GM18519 (cell line): ENCODE measurements at regions not wholly inside any gene's neighbourhood (a gene's known extent, or its start where the extent isn't known, plus 50 kb on each side); places are given as distances from the start of the nearest gene placed in this dataset.

Experiments
- ATAC-seq: cut with Tn5 transposase; IDR thresholded peaks from one replicate; pipeline ENCODE4 v1.9.1; 2021; ENCODE audit warnings: mild to moderate bottlenecking, moderate library complexity; ENCODE audit not compliant: unreplicated experiment, low FRiP score

- no peak for ATAC-seq
Observed at GRCh38 chr10:10156917-10157600, 860.6 kb upstream of the CELF2 start.

DNA sequence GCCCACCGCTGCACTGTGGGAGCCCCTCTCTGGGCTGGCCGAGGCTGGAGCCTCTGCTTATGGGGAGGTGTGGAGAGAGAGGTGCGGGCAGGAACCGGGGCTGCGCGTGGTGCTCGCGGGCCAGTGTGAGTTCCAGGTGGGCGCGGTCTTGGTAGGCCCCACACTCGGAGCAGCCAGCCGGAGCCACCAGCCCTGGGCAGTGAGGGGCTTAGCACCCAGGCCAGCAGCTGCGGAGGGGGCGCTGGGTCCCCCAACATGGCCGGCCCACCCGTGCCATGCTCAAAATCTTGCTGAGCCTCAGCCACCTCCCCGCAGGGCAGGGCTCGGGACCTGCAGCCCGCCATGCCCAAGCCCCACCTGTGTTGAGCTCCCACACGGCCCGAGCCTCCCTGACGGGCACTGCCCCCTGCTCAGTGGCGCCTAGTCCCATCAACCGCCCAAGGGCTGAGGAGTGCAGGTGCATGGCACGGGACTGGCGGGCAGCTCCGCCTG lies 856.8 kb upstream of the CELF2 start:
- ATAC-seq = no peak

DNA sequence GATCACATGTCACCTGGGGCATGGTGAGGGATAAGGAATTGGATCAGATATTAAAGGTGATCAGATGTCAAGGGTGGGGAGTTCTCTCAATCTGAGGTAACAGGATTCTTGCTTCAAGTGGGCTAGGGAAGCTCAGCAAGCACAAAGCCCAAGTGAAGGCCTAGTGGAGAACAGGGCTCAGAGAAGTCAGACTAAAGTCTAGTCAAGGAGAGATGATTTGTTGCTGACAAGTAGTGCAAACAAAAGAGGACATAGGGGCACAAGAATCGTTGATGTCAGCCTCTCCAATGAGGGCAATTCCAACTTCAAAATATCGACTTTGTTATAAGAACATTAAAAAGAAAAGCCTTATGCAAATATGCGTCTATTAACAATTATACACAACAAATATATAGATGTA lies 852.8 kb upstream of the CELF2 start:
- no peak for ATAC-seq

- ATAC-seq = no peak
Observed at GRCh38 chr10:10165415-10165814, 852.3 kb upstream of the CELF2 start.

DNA sequence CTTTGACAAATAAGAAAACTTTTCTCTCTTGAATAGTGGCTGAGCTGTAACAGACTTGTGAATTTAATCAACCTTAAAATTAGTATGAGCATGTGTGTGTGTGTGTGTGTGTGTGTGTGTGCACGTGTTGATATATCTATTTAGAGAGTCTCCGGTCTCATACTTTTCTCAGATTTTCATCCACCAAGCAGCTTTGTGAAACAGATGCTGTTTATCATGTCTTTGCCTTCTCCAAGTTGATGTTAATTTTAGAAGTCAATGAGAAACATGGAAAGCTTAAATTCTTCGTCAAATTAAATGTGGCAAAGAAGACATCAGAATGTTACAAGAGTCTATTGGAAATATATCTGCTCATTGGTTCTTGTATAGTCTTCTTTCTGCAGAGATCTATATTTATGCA lies 839.2 kb upstream of the CELF2 start:
- no peak for ATAC-seq

DNA sequence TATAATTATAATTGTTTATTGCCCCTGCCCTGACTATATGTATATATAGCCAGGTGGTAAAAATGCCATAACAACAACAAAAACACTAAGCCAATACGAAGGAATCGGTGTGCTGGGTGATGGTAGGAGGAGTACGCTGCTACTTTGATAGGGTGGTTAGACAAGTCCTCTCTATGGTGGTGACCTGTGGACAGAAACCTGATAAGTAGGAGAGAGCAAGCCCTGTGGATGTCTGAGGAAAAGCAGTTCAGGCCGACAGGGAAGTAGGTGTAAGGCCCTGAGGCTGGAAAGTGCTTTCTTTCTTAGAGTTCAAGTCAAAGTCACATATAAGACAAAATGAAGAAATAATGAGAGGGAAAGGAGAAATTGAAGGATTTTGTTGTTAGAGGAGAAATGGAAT lies 823.8 kb upstream of the CELF2 start:
- no peak for ATAC-seq

DNA sequence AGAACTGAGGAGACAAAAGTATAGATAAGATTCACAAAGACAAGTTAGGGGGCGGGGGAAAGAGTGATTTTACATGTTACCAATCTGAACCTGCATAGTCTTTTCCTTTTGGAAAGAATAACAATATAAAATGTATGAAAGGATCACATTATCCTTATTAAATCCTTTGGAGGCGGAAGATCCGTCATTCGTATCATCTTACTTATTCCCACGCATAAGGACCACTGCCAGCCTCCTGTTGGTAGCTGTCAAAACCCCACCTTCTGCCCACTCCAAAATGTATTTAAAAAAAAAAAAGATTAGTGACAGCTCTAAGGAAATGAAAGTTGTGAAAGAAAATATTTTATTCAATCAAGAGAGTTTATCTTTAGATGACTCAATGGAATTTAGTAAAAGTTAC lies 821.0 kb upstream of the CELF2 start:
- ATAC-seq = no peak

DNA sequence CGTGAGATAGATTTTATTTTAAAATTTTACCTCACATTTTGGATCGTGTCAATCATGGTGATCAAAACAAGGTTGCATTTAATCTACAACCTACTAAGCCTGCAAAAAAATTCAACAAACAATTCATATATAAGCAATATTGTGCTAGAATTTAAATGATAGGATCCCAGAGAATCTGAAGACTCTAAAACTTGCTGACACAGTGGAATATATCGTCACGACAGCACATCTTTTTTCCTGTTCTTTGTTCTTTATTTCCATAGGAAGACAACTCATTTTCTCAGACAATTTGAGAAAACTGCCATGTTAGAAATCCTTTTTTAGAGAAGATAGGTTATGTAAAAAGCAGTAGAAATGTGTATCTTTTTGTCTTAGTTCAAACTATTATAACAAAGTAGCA lies 820.2 kb upstream of the CELF2 start:
- ATAC-seq = no peak

GRCh38 chr10:10198363-10198762 lies 819.3 kb upstream of the CELF2 start:
- ATAC-seq = no peak

GRCh38 chr10:10204415-10204814 lies 813.3 kb upstream of the CELF2 start:
- no peak for ATAC-seq

DNA sequence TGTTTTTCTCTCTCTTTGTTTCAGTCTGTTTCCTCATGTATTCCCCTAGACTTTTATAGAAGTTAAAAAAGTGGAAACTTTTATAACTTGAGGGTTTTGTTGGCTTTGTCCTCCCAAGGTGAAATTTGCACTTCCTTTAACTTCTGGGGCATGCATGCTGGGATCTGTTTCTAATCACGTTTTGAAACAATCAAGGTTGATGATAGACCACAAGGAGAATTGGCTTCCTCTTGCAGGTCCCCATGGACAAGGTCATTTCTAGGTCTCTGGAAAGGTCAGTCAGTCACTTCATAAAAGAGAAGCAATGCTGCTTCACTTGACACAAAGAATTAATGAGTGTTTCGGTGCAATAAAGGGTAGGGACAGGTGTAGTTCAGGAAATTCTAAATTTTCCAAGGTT lies 811.8 kb upstream of the CELF2 start:
- no peak for ATAC-seq

DNA sequence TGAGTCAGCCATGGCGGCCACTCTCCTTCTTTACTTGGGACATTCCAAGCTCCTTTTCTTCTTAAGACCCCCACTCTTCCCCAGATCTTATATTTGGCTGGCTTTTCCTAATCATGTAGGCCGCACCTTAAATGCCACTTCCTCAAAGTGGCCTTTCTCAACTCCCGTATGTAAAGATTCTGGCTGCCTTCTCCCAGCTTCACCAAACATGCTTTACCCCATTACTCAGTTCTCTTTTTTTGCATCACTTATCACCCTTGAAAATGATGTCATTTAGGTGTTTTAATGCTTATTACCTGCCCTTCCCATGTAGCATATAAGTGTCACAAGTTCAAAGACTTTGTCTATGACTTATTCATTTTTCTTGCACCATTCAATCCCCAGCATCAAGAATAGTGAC lies 810.1 kb upstream of the CELF2 start:
- ATAC-seq = no peak

DNA sequence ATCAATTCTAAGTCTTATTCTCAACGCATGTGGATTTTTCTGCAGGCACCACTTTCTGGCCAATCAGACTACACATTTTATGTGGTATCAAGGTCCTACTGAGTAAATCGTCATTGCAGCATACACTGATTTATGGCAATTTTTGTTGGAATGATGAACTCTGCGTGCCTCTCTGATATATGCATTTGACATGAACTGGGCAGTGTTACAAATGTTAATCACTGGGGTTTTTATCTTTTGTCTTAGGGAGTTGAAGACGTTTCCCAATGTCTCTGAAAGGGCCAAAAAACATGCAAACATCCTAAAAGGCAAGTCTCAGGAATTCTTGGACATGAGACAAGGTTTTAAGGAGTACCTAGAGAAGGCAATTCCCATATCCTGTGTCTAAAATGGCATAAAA lies 809.5 kb upstream of the CELF2 start:
- no peak for ATAC-seq

DNA sequence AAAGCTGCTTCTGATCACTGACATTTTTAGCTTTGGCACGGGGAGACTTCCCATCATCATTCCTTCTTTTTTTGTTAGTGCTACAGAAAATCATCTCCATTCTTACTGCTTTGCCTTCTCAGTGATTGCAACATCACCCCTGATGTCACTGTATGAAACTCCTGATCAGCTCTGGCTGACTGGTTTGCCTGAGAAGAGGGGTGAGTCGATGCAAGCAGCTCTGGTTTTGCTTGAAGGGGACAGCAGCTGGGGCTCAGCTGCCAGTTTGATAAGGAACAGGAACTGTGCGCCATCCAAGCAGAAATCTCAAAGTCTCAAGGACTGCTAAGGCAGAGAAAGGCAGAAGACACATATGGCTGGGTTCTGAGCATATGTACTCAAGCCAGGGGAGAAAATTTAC lies 808.5 kb upstream of the CELF2 start:
- no peak for ATAC-seq

GRCh38 chr10:10211409-10211808 lies 806.3 kb upstream of the CELF2 start:
- ATAC-seq = no peak

- ATAC-seq = no peak
Observed at GRCh38 chr10:10213237-10213636, 804.4 kb upstream of the CELF2 start.

DNA sequence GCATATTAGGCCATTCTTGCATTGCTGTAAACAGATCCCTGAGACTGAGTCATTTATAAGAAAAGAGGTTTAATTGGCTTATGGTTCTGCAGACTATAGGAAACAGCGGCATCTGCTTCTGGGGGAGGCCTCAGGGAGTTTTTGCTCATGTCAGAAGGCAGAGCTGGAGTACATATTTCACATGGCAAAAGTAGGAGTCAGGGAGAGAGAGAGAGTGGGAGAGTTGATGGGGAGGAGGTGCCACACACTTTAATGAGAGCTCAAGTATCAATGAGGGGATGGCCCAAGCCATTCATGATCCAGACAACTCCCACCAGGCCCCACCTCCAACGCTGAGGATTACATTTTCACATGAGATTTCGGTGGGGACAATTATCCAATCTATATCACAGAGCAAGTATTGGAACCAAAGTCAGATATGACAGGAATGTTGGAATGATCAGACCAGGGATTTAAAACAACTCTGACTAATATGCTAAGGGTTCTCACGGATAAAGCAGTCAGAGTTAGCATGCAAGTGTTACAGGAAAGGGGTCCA lies 795.3 kb upstream of the CELF2 start:
- no peak for ATAC-seq

GRCh38 chr10:10223131-10223530 lies 794.5 kb upstream of the CELF2 start:
- no peak for ATAC-seq

DNA sequence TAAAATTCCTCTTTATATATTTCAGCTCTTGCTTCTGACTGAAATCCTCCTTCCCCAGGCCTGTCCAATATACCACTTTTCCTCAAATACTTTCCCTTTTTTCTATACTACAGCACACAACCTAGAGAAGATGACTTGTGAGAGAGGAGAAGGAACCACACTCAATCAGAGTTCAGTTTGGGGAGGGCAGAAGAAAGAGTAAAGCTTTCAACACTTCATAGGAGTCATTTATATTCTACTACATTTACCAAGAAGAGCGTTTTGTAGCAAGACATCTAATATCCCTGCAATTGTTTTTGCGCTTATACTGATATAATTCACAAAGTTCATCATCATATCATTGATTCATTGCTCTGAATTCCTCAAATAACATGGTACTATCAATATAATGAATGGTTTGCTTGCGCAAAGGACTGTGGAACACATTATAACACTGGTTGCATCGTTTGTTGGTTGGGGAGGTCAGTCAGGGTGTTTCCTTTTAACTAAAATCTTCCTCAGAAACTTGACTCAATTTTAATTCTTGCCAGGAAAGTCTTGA lies 792.5 kb upstream of the CELF2 start:
- no peak for ATAC-seq

GRCh38 chr10:10233229-10233628 lies 784.4 kb upstream of the CELF2 start:
- ATAC-seq = no peak

DNA sequence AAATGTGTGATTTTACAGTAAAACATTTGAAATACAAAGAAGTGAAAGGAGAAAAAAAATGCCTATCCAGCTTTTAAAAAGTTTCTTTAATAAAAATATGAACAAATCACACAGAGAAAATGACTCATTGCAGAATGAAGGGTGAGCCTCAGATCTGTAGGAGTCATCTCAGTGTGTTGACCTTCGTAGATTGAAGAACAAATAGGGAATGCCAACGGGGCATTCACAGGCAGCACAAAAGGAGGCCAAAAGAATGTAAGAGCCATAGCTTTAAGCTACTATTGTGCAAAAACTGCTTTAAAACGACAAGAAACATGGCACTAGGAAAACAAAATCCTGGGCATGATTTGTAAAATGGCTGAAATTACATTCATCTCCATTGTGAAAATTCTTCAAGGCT lies 782.7 kb upstream of the CELF2 start:
- ATAC-seq = no peak

GRCh38 chr10:10247585-10247984 lies 770.1 kb upstream of the CELF2 start:
- ATAC-seq = no peak
